Chondrocyte (in vitro differentiated cells): ENCODE measurements at regions not wholly inside any gene's neighbourhood (a gene's known extent, or its start where the extent isn't known, plus 50 kb on each side); places are given as distances from the start of the nearest gene placed in this dataset.

Source experiments
- DNase-seq: peaks from one replicate; pipeline ENCODE4 v3.0.0; 2021; ENCODE audit warnings: mixed read lengths, low spot score
- H3K27ac Mint-ChIP-seq: one replicate; pipeline ENCODE4 v1.8.0; 2021; ENCODE audit warnings: mild to moderate bottlenecking, moderate library complexity, mixed read lengths; ENCODE audit not compliant: unreplicated experiment
- H3K27me3 Mint-ChIP-seq: 2 replicates; pipeline ENCODE4 v1.8.0; 2021; ENCODE audit warnings: low read depth, mixed read lengths
- H3K36me3 Mint-ChIP-seq: 2 replicates; pipeline ENCODE4 v1.8.0; 2021; ENCODE audit warnings: low read depth, mixed read lengths
- H3K4me1 Mint-ChIP-seq: 2 replicates; pipeline ENCODE4 v1.8.0; 2021; ENCODE audit warnings: low read depth, mild to moderate bottlenecking, mixed read lengths
- H3K4me3 Mint-ChIP-seq: one replicate; pipeline ENCODE4 v1.8.0; 2021; ENCODE audit warnings: mild to moderate bottlenecking, moderate library complexity, mixed read lengths; ENCODE audit not compliant: unreplicated experiment
- H3K9me3 Mint-ChIP-seq: 2 replicates; pipeline ENCODE4 v1.8.0; 2021; ENCODE audit warnings: low read depth, mixed read lengths
- CTCF ChIP-seq: fragments of 200-600 bp; sonication (generic); IDR thresholded peaks from 2 replicates; pipeline ENCODE4 v1.5.0; 2021; ENCODE audit warnings: antibody characterized with exemption, mild to moderate bottlenecking, moderate library complexity

GRCh38 chr3:127360647-127361046, 72.8 kb upstream of the PRR20G start:
- TF ChIP-seq CTCF = no peak
- Mint-ChIP-seq H3K27me3 (peaks cover 35% of the 10 kb centered on the region), H3K4me3 (no peak overlapping the region), H3K36me3 (no peaks in the 10 kb centered on the region), H3K4me1 (no peaks in the 10 kb centered on the region), H3K27ac (no peak overlapping the region), H3K9me3 (peaks cover 15% of the 10 kb centered on the region)
- no peak for DNase-seq

- Mint-ChIP-seq H3K27me3 (peaks cover 25% of the 10 kb centered on the region), H3K4me1 (no peaks in the 10 kb centered on the region), H3K27ac (no peak overlapping the region), H3K9me3 (peaks cover 12% of the 10 kb centered on the region), H3K4me3 (no peak overlapping the region), H3K36me3 (no peaks in the 10 kb centered on the region)
- no peak for TF ChIP-seq CTCF
- DNase-seq = no peak
Measured at GRCh38 chr3:127358641-127359040, 70.8 kb upstream of the PRR20G start.

DNA sequence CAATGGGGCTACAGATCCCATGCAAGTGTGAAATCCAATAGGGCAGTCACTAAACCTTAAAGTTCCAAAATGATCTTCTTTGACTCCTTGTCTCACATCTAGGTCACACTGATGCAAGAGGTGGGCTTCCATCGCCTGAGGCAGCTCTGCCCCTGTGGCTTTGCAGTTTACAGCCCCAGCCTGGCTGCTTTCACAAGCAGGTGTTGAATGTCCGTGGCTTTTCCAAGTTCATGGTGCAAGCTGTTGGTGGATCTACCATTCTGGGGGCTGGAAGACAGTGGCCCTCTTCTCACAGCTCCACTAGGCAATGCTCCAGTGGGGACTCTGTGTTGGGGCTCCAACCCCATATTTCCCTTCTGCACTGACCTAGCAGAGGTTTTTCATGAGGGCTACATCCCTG, 68.5 kb upstream of the PRR20G start:
- H3K36me3 Mint-ChIP-seq = no peaks in the 10 kb centered on the region
- no peak for DNase-seq

DNA sequence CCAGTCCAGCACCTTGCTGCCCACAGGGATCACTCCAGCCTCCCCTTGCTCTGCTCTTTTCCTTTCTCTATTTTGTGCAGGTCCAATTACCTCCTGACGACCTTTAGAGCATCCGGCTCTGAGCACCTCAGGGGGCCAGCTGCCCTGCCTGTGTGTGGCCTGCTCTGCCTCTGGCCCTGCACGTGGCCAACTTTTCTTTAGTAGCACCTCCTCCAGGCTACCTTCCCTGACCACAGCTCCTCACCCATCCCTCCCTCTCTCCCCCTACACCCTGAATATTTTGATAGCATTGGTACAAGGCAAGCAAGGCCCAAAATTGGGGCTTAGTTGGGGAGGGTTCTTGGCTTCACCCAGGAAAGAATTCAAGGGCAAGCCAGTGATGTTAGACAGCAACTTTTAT, 66.9 kb upstream of the PRR20G start:
- Mint-ChIP-seq H3K9me3 (peaks cover 12% of the 10 kb centered on the region), H3K4me1 (no peaks in the 10 kb centered on the region), H3K36me3 (no peaks in the 10 kb centered on the region), H3K4me3 (no peak overlapping the region), H3K27me3 (peaks cover 45% of the 10 kb centered on the region), H3K27ac (no peak overlapping the region)
- DNase-seq = no peak
- no peak for TF ChIP-seq CTCF

More for the DNA sequence above, 68.5 kb upstream of the PRR20G start:
- no peak for TF ChIP-seq CTCF
- H3K9me3 Mint-ChIP-seq = peaks cover 12% of the 10 kb centered on the region
- H3K4me3 Mint-ChIP-seq = no peak overlapping the region
- H3K4me1 Mint-ChIP-seq = no peaks in the 10 kb centered on the region
- no peak overlapping the region for H3K27ac Mint-ChIP-seq
- H3K27me3 Mint-ChIP-seq = peaks cover 37% of the 10 kb centered on the region

GRCh38 chr3:127352612-127353011, 64.8 kb upstream of the PRR20G start:
- no peak for DNase-seq
- Mint-ChIP-seq H3K4me3 (no peak overlapping the region), H3K36me3 (no peaks in the 10 kb centered on the region), H3K4me1 (no peaks in the 10 kb centered on the region), H3K27ac (no peak overlapping the region), H3K27me3 (peaks cover 46% of the 10 kb centered on the region), H3K9me3 (peaks cover 12% of the 10 kb centered on the region)
- TF ChIP-seq CTCF = no peak
